Mesendoderm (in vitro differentiated cells): ENCODE measurements at regions not wholly inside any gene's neighbourhood (a gene's known extent, or its start where the extent isn't known, plus 50 kb on each side); places are given as distances from the start of the nearest gene placed in this dataset.

ENCODE experiments used
- DNase-seq: peaks from one replicate; pipeline ENCODE4 v3.0.0; 2013
- H2AK5ac ChIP-seq: 2 replicates; pipeline ENCODE4 v1.6.1; 2013; ENCODE audit warnings: low read length, inconsistent platforms
- H2BK120ac ChIP-seq: 2 replicates; pipeline ENCODE4 v1.6.1; 2013; ENCODE audit warnings: low read depth, mild to moderate bottlenecking, low read length, moderate library complexity, mixed read lengths
- H2BK15ac ChIP-seq: replicated peaks from 2 replicates; pipeline ENCODE4 v1.6.1; 2013; ENCODE audit warnings: low read depth, mild to moderate bottlenecking, moderate library complexity
- H2BK5ac ChIP-seq: 2 replicates; pipeline ENCODE4 v1.6.1; 2013; ENCODE audit warnings: low read length, inconsistent platforms
- H3K18ac ChIP-seq: 2 replicates; pipeline ENCODE4 v1.6.1; 2013; ENCODE audit warnings: mild to moderate bottlenecking, low read length, mixed read lengths
- H3K23ac ChIP-seq: one replicate; pipeline ENCODE4 v1.6.1; 2013; ENCODE audit warnings: low read length
- H3K27ac ChIP-seq: 2 replicates; pipeline ENCODE4 v1.5.1; 2013; ENCODE audit warnings: low read depth, mild to moderate bottlenecking, inconsistent platforms, low read length, moderate library complexity
- H3K27me3 ChIP-seq: 2 replicates; pipeline ENCODE4 v1.6.1; 2013; ENCODE audit warnings: low read length, control low read depth, mild to moderate bottlenecking, inconsistent platforms; ENCODE audit not compliant: insufficient read depth, poor library complexity
- H3K36me3 ChIP-seq: 2 replicates; pipeline ENCODE4 v1.6.1; 2013; ENCODE audit warnings: low read length, inconsistent platforms; ENCODE audit not compliant: control insufficient read depth, insufficient read depth
- H3K4ac ChIP-seq: one replicate; pipeline ENCODE4 v1.6.1; 2013; ENCODE audit warnings: low read depth, mild to moderate bottlenecking, low read length, moderate library complexity
- H3K4me1 ChIP-seq: 2 replicates; pipeline ENCODE4 v1.6.1; 2013; ENCODE audit warnings: low read depth, low read length, inconsistent platforms; ENCODE audit not compliant: control insufficient read depth
- H3K4me2 ChIP-seq: 2 replicates; pipeline ENCODE4 v1.6.1; 2013; ENCODE audit warnings: low read length
- H3K4me3 ChIP-seq: 2 replicates; pipeline ENCODE4 v1.5.1; 2013; ENCODE audit warnings: mild to moderate bottlenecking, low read length
- H3K56ac ChIP-seq: one replicate; pipeline ENCODE4 v1.6.1; 2013; ENCODE audit warnings: low read length
- H3K79me1 ChIP-seq: 2 replicates; pipeline ENCODE4 v1.6.1; 2013; ENCODE audit warnings: low read length, inconsistent platforms
- H3K79me2 ChIP-seq: 2 replicates; pipeline ENCODE4 v1.6.1; 2013; ENCODE audit warnings: mild to moderate bottlenecking, low read length; ENCODE audit not compliant: control insufficient read depth, insufficient read depth
- H3K9ac ChIP-seq: 2 replicates; pipeline ENCODE4 v1.6.1; 2013; ENCODE audit warnings: low read length, inconsistent platforms
- H4K5ac ChIP-seq: one replicate; pipeline ENCODE4 v1.6.1; 2013; ENCODE audit warnings: low read length
- H4K8ac ChIP-seq: one replicate; pipeline ENCODE4 v1.6.1; 2013; ENCODE audit warnings: low read depth, mild to moderate bottlenecking, control low read depth, low read length, moderate library complexity
- WGBS: extraction: QIAGEN DNeasy Blood & Tissue Kit; methylation state at CpG from one replicate; pipeline ENCODE4 v1.1.7; 2013; ENCODE audit warnings: low lambda C conversion rate, missing lambda C conversion rate; ENCODE audit not compliant: insufficient coverage; ENCODE audit errors: extremely low coverage; 5-methylcytosine and 5-hydroxymethylcytosine counted together

DNA sequence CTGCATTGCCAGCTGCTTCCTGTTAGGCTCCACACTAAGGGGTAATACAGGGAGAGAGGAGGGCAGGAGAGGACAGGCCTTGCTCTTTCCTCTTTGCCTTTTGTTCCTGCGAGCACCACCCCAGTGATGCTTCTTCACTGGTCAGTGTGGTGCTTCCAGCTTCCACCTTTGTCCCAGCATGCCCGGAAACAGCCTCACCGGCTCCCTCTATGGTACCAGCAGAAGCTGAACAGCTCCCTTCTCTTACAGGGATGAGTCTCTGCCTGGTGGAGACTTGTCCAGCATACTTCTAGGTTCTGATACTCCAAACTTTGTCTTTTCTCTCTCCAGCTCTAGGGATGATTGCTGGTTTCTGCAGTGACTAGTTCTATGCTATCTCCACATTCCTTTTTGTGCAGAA, 413.3 kb downstream of the TSN start:
- H2BK15ac ChIP-seq = no peak overlapping the region
- no peaks in the 10 kb centered on the region for H3K36me3 ChIP-seq
- no peak overlapping the region for H4K5ac ChIP-seq
- no peak overlapping the region for H4K8ac ChIP-seq
- no peak overlapping the region for H3K4me3 ChIP-seq
- H3K79me2 ChIP-seq = no peaks in the 10 kb centered on the region
- no peaks in the 10 kb centered on the region for H3K27me3 ChIP-seq
- no peak overlapping the region for H2BK120ac ChIP-seq
- no peak overlapping the region for H3K18ac ChIP-seq
- no peak overlapping the region for H3K4ac ChIP-seq
- H3K4me2 ChIP-seq = no peak overlapping the region
- H3K79me1 ChIP-seq = no peaks in the 10 kb centered on the region
- no peak overlapping the region for H3K56ac ChIP-seq
- no peak overlapping the region for H2AK5ac ChIP-seq
- no peak overlapping the region for H3K9ac ChIP-seq
- H3K4me1 ChIP-seq = no peaks in the 10 kb centered on the region
- H3K23ac ChIP-seq = no peak overlapping the region
- no peak overlapping the region for H3K27ac ChIP-seq
- H2BK5ac ChIP-seq = no peak overlapping the region
- WGBS = no CpG with 5 or more reads among the region's 3 CpGs
- peak; percentile 61 for DNase-seq

DNA sequence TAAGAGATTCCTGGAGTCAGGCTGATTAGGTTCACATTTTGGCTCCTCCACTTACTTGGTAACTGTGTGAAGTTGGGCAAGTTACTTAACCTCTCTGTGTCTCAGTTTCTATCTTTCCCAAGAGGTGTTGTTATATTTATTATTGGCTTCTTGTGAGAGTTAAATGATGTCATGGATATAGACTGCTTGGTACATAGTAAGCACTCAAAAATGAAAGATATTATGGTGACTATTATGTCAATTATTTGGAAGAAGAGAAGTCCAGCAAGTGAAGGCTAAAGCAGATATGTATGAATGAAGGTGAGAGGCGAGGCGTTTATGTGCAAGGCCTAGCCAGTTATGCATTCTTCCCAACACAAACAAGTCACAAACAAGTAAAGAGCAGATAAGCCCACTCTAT, 417.4 kb downstream of the TSN start:
- Histone ChIP-seq H3K36me3 (no peaks in the 10 kb centered on the region), H3K79me1 (no peaks in the 10 kb centered on the region), H3K18ac (no peak overlapping the region), H3K23ac (no peak overlapping the region), H3K4ac (no peak overlapping the region), H2BK5ac (no peak overlapping the region), H2BK120ac (no peak overlapping the region), H2BK15ac (no peak overlapping the region), H3K4me2 (no peak overlapping the region), H3K4me3 (no peak overlapping the region), H3K56ac (no peak overlapping the region), H3K79me2 (no peaks in the 10 kb centered on the region), H4K8ac (no peak overlapping the region), H3K4me1 (no peaks in the 10 kb centered on the region), H4K5ac (no peak overlapping the region), H2AK5ac (no peak overlapping the region), H3K27ac (no peak overlapping the region), H3K9ac (no peak overlapping the region), H3K27me3 (no peaks in the 10 kb centered on the region)
- no peak for DNase-seq
- no CpG with 5 or more reads among the region's 2 CpGs for WGBS

DNA sequence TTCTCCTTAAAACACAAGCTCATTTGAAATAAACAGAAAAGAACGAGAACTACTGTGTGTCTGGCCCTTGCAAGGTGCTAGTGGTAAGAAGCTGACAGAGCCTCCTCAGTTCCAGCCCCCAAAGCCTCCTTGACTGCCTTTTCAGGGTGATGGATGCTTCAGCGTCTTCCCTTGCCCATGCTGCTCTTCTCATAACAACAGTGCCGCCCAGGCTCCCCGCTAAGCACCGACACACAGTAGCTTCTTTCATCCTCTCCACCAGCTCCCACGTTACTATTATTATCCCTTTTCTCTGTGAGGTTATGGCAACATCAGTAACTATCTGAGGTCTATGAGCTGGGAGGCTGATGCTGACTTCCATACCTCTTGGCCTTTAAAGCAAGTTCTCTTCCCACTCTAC, 418.6 kb downstream of the TSN start:
- no peaks in the 10 kb centered on the region for H3K27me3 ChIP-seq
- no peaks in the 10 kb centered on the region for H3K79me1 ChIP-seq
- no peak overlapping the region for H3K9ac ChIP-seq
- H2BK120ac ChIP-seq = no peak overlapping the region
- no peak overlapping the region for H3K23ac ChIP-seq
- H3K4me3 ChIP-seq = no peak overlapping the region
- no peak overlapping the region for H2AK5ac ChIP-seq
- no peak overlapping the region for H3K27ac ChIP-seq
- no peaks in the 10 kb centered on the region for H3K4me1 ChIP-seq
- no peak overlapping the region for H3K4me2 ChIP-seq
- H3K56ac ChIP-seq = no peak overlapping the region
- H4K8ac ChIP-seq = no peak overlapping the region
- H2BK15ac ChIP-seq = no peak overlapping the region
- no peak overlapping the region for H3K18ac ChIP-seq
- H3K36me3 ChIP-seq = no peaks in the 10 kb centered on the region
- H2BK5ac ChIP-seq = no peak overlapping the region
- H4K5ac ChIP-seq = no peak overlapping the region
- no peak overlapping the region for H3K4ac ChIP-seq
- no peaks in the 10 kb centered on the region for H3K79me2 ChIP-seq
- DNase-seq = no peak
- WGBS = no CpG with 5 or more reads among the region's 6 CpGs

DNA sequence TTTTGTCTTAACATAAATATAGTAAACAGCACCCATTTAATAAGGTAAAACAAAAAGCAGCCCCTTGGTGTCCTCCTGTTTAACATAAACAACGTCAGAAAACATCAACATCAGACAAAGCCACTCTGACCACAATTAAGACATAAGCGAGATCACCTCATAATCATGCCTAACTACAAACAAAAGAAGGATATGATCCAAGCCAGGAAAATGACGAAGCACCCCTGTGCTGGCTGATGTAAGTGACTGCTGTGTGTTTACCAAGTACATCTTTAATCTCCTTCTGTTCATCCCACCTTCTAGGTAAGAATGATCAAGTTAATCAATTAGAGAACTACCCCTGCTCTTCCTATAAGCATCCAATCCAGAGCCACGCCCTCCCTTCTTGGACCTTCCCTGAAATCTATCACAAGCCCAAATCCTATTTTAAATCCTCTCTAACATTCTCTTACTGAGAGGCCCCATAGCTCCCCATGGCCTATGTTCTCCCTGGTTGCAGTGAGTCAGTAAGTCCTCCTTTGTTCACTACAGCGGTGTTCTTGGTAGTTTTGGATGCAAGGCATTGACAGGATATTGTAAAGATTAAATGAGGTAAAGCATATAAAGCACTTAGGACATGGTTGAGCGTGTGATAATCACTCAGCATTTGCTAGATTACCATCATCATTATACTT, 424.2 kb downstream of the TSN start:
- Histone ChIP-seq H3K79me2 (no peaks in the 10 kb centered on the region), H4K8ac (no peak overlapping the region), H3K36me3 (no peaks in the 10 kb centered on the region), H4K5ac (no peak overlapping the region), H3K4me2 (no peak overlapping the region), H2AK5ac (no peak overlapping the region), H3K27ac (no peak overlapping the region), H2BK5ac (no peak overlapping the region), H2BK120ac (no peak overlapping the region), H3K9ac (no peak overlapping the region), H3K4me3 (no peak overlapping the region), H3K23ac (no peak overlapping the region), H3K27me3 (no peaks in the 10 kb centered on the region), H3K79me1 (no peaks in the 10 kb centered on the region), H3K4ac (no peak overlapping the region), H2BK15ac (no peak overlapping the region), H3K4me1 (no peaks in the 10 kb centered on the region), H3K18ac (no peak overlapping the region), H3K56ac (no peak overlapping the region)
- WGBS = no CpG with 5 or more reads among the region's 6 CpGs
- DNase-seq = no peak

DNA sequence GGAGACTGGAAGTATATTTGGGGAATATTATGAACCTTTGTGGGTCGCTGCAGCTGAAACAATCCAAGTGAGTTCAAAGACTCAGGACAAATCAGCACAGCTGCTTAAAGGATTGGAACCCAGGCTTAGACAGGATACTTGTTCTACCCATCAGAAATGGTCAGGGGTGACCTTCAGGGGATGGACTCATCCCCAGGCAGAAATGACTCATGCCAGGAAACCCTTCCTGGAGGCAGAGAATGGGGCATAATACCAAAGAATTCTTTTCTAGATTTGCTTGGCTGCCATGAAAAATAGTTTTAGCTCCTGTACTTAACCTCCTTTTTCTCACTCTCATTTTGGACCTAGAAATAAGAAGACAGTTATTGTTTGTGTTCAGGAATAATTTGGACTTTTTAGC, 425.5 kb downstream of the TSN start:
- Histone ChIP-seq H3K36me3 (no peaks in the 10 kb centered on the region), H3K4me1 (no peaks in the 10 kb centered on the region), H3K4ac (no peak overlapping the region), H2BK120ac (no peak overlapping the region), H2AK5ac (no peak overlapping the region), H3K9ac (no peak overlapping the region), H3K4me3 (no peak overlapping the region), H4K8ac (no peak overlapping the region), H3K56ac (no peak overlapping the region), H2BK5ac (no peak overlapping the region), H3K18ac (no peak overlapping the region), H3K4me2 (no peak overlapping the region), H4K5ac (no peak overlapping the region), H2BK15ac (no peak overlapping the region), H3K23ac (no peak overlapping the region), H3K79me2 (no peaks in the 10 kb centered on the region), H3K79me1 (no peaks in the 10 kb centered on the region), H3K27me3 (no peaks in the 10 kb centered on the region), H3K27ac (no peak overlapping the region)
- DNase-seq = no peak
- no CpG with 5 or more reads among the region's 1 CpG for WGBS
